B cell (primary cell): ENCODE measurements at regions not wholly inside any gene's neighbourhood (a gene's known extent, or its start where the extent isn't known, plus 50 kb on each side); places are given as distances from the start of the nearest gene placed in this dataset.

ENCODE experiments used
- ATAC-seq: fragments of 200-7000 bp; cut with Tn5 transposase; one replicate; pipeline ENCODE4 v1.10.0; 2021; ENCODE audit warnings: low read depth, mild to moderate bottlenecking, moderate number of reproducible peaks, moderate library complexity
- CTCF ChIA-PET: fragments of 350-600 bp; sonication (Branson Sonifier 250); formaldehyde crosslinking; loops from one replicate; lab custom pipeline; 2021; ENCODE audit warnings: antibody characterized with exemption, inconsistent platforms; lab: Charles Lee
- POLR2A ChIA-PET: fragments of 350-600 bp; sonication (Branson Sonifier 250); formaldehyde crosslinking; loops from one replicate; lab custom pipeline; 2021; ENCODE audit warnings: antibody characterized with exemption; lab: Charles Lee
- DNase-seq: peaks from one replicate; pipeline ENCODE4 v3.0.0; 2013
- H2AFZ ChIP-seq: 2 replicates; pipeline ENCODE4 v1.6.1; 2012; ENCODE audit warnings: mild to moderate bottlenecking, low read depth, low read length; ENCODE audit not compliant: insufficient read depth, poor library complexity, severe bottlenecking
- H3K27ac ChIP-seq, 2 donors: 1 replicate in 1 of 2; 2 replicates in 1 of 2; pipeline ENCODE4 v1.5.1; 2012 to 2013; ENCODE audit warnings: low read length in 2 of 2, mild to moderate bottlenecking in 2 of 2, moderate library complexity in 1 of 2
- H3K27me3 ChIP-seq, 4 experiments: fragments of 200-600 bp in 1 of 4; sonication (generic) in 1 of 4; replicated peaks in 1 of 4; 1 replicate in 2 of 4; 2 replicates in 2 of 4; pipeline versions ENCODE4 v1.6.1 to v1.7.0; 2013 to 2016; ENCODE audit warnings: low read length in 3 of 4, mild to moderate bottlenecking in 2 of 4, mixed read lengths in 1 of 4, moderate library complexity in 1 of 4; ENCODE audit not compliant: insufficient read depth in 4 of 4, control insufficient read depth in 3 of 4; ENCODE audit errors: control extremely low read depth in 1 of 4
- H3K36me3 ChIP-seq, 2 experiments: replicated peaks in 1 of 2; 1 replicate in 1 of 2; 2 replicates in 1 of 2; pipeline versions ENCODE4 v1.6.1 to v1.7.1; 2013; ENCODE audit warnings: low read length in 1 of 2; ENCODE audit not compliant: insufficient read depth in 2 of 2, control insufficient read depth in 1 of 2; ENCODE audit errors: control extremely low read depth in 1 of 2, extremely low read depth in 1 of 2
- H3K4me1 ChIP-seq, 2 donors: fragments of 200-600 bp in 1 of 2; sonication (generic) in 1 of 2; 1 replicate in 1 of 2; 2 replicates in 1 of 2; pipeline versions ENCODE4 v1.5.1 to v1.6.1; 2013 to 2017; ENCODE audit warnings: low read length in 2 of 2; ENCODE audit not compliant: control insufficient read depth in 2 of 2, insufficient read depth in 2 of 2
- H3K4me2 ChIP-seq: replicated peaks from 2 replicates; pipeline ENCODE3; 2012; ENCODE audit warnings: mild to moderate bottlenecking, low read depth, low read length; ENCODE audit not compliant: poor library complexity, severe bottlenecking
- H3K4me3 ChIP-seq, 5 experiments: fragments of 200-600 bp in 1 of 5; sonication (generic) in 1 of 5; 1 replicate in 3 of 5; 2 replicates in 2 of 5; pipeline versions ENCODE4 v1.5.1 to v1.7.0; 2011 to 2016; ENCODE audit warnings: low read length in 4 of 5, mild to moderate bottlenecking in 4 of 5, low read depth in 2 of 5, control low read depth in 1 of 5, moderate library complexity in 1 of 5; ENCODE audit not compliant: insufficient read depth in 1 of 5; ENCODE audit errors: control extremely low read depth in 1 of 5, extremely low read depth in 1 of 5
- H3K79me2 ChIP-seq: fragments of 200-600 bp; sonication (generic); one replicate; pipeline ENCODE4 v1.6.0; 2016; ENCODE audit warnings: low read length; ENCODE audit not compliant: control insufficient read depth, insufficient read depth
- H3K9ac ChIP-seq: fragments of 200-600 bp; sonication (generic); 2 replicates; pipeline ENCODE4 v1.6.1; 2017; ENCODE audit warnings: mild to moderate bottlenecking, low read length, moderate library complexity
- H3K9me3 ChIP-seq, 3 donors: one replicate each; pipeline versions ENCODE4 v1.6.1 to v1.7.1; 2013; ENCODE audit warnings: low read length in 2 of 3; ENCODE audit not compliant: control insufficient read depth in 2 of 3, insufficient read depth in 1 of 3; ENCODE audit errors: control extremely low read depth in 1 of 3
- H4K20me1 ChIP-seq: 2 replicates; pipeline ENCODE4 v1.6.0; 2012; ENCODE audit warnings: mild to moderate bottlenecking, low read length; ENCODE audit not compliant: insufficient read depth, control insufficient read depth, poor library complexity, severe bottlenecking
- H3K27ac Mint-ChIP-seq: one replicate; pipeline ENCODE4 v1.8.0; 2021; ENCODE audit warnings: mixed read lengths
- H3K27me3 Mint-ChIP-seq: one replicate; pipeline ENCODE4 v1.8.0; 2021; ENCODE audit warnings: mixed read lengths
- H3K4me1 Mint-ChIP-seq: one replicate; pipeline ENCODE4 v1.8.0; 2021; ENCODE audit warnings: mixed read lengths
- H3K4me3 Mint-ChIP-seq: one replicate; pipeline ENCODE4 v1.8.0; 2021; ENCODE audit warnings: mixed read lengths
- H3K9me3 Mint-ChIP-seq: one replicate; pipeline ENCODE4 v1.8.0; 2022; ENCODE audit warnings: mixed read lengths; ENCODE audit not compliant: insufficient read depth
- CTCF ChIP-seq: fragments of 200-600 bp; IDR thresholded peaks from one replicate; pipeline ENCODE4 v1.8.0; 2022; ENCODE audit warnings: antibody characterized with exemption, mild to moderate bottlenecking
- EZH2 ChIP-seq: IDR thresholded peaks from 2 replicates; pipeline ENCODE4 v1.6.1; 2012; ENCODE audit warnings: borderline replicate concordance, low read depth, mild to moderate bottlenecking, moderate library complexity, low read length; ENCODE audit not compliant: insufficient read depth, poor library complexity, severe bottlenecking
- WGBS: methylation state at CpG from one replicate; pipeline ENCODE4 v1.1.5; 2013; ENCODE audit warnings: missing lambda C conversion rate; ENCODE audit not compliant: insufficient coverage; 5-methylcytosine and 5-hydroxymethylcytosine counted together
- intact Hi-C: fragments of 100-400 bp; cut with micrococcal nuclease; formaldehyde crosslinking; loops from one replicate; pipeline ENCODE4 v1.10.0; 2022

GRCh38 chr16:86396422-86396821, 113.9 kb upstream of the FOXF1 start:
- H3K27ac Mint-ChIP-seq: no peak overlapping the region
- DNase-seq (no peak), ATAC-seq (no peak)
- H3K4me3 ChIP-seq: no peak overlapping the region
- H4K20me1 ChIP-seq: no peaks in the 10 kb centered on the region
- H3K36me3 ChIP-seq: no peaks in the 10 kb centered on the region
- H3K27ac ChIP-seq: no peak overlapping the region
- H3K9ac ChIP-seq: no peak overlapping the region
- intact Hi-C loops: no loop called here
- H3K4me3 Mint-ChIP-seq: no peak overlapping the region
- no peaks in the 10 kb centered on the region for H3K4me1 Mint-ChIP-seq
- H3K79me2 ChIP-seq: no peaks in the 10 kb centered on the region
- H2AFZ ChIP-seq: no peak overlapping the region
- peaks cover 0 to 3% (median 0%) of the 10 kb centered on the region in 3 donors for H3K9me3 ChIP-seq
- H3K9me3 Mint-ChIP-seq: no peaks in the 10 kb centered on the region
- H3K27me3 Mint-ChIP-seq: no peaks in the 10 kb centered on the region
- H3K4me2 ChIP-seq: no peak overlapping the region
- CTCF ChIA-PET: no interaction called here
- H3K4me1 ChIP-seq: no peaks in the 10 kb centered on the region
- 70% methylated on average over 7 of the region's 10 CpGs for WGBS
- TF ChIP-seq CTCF: no peak
- no peak for TF ChIP-seq EZH2
- POLR2A ChIA-PET: no interaction called here
- H3K27me3 ChIP-seq: peaks cover 0 to 4% (median 0%) of the 10 kb centered on the region in 4 experiments

GRCh38 chr16:86396901-86397311, 113.4 kb upstream of the FOXF1 start:
- Histone ChIP-seq H3K27me3 (no peaks in the 10 kb centered on the region), H3K4me2 (no peak overlapping the region), H2AFZ (no peak overlapping the region), H3K79me2 (no peaks in the 10 kb centered on the region), H3K9ac (no peak overlapping the region), H3K9me3 (peaks cover 0 to 3% (median 0%) of the 10 kb centered on the region in 3 donors), H3K36me3 (no peaks in the 10 kb centered on the region), H4K20me1 (no peaks in the 10 kb centered on the region), H3K4me3 (no peak overlapping the region), H3K27ac (no peak overlapping the region), H3K4me1 (no peaks in the 10 kb centered on the region)
- no peak overlapping the region for H3K27ac Mint-ChIP-seq
- DNase-seq: no peak
- no peaks in the 10 kb centered on the region for H3K4me1 Mint-ChIP-seq
- ChIA-PET POLR2A (no interaction called here), CTCF (no interaction called here)
- H3K27me3 Mint-ChIP-seq: no peaks in the 10 kb centered on the region
- WGBS: 77% methylated on average over 5 of the region's 9 CpGs
- no peak for ATAC-seq
- H3K9me3 Mint-ChIP-seq: no peaks in the 10 kb centered on the region
- TF ChIP-seq CTCF (no peak), EZH2 (no peak)
- H3K4me3 Mint-ChIP-seq: no peak overlapping the region
- intact Hi-C loops: no loop called here
